ENCODE measurements at regions not wholly inside any gene's neighbourhood (a gene's known extent, or its start where the extent isn't known, plus 50 kb on each side); places are given as distances from the start of the nearest gene placed in this dataset.
"Not testable (repeated sequence)": the region's sequence is repeated elsewhere in the genome, so short reads cannot be mapped to it uniquely, and the experiment has no call there.

DNA sequence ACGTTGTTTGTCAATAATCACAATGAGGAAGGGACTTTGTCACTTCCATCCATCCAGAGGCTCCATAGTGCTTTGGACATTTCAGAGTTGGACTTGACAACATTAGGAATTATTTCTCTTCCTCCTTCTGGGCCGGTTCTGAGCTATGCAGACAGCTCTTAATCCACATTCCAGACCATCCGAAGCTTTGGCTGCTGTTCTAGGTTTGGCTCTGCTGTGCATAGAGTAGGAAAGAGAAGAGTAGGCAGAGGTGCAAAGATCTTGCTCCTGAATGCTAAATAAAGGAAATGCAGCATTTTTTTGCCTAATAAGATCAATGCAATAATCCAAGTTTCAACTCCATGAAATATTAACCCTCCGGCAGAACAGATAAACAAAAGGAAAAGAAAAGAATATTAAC lies 216.3 kb upstream of the PRNP start:
- Histone ChIP-seq H3K9me3 (no peaks in the 10 kb centered on the region), H3K27me3 (replicated peaks; ENCODE audit: insufficient read depth) (no peaks in the 10 kb centered on the region), H3K4me1 (replicated peaks) (no peaks in the 10 kb centered on the region), H3K36me3 (no peaks in the 10 kb centered on the region), H3K27ac (no peak overlapping the region), H3K4me3 (no peak overlapping the region)
- no peak for DNase-seq (ENCODE audit: low spot score)
- intact Hi-C loops (cut with DNase I) = no loop called here
- WGBS = 21% methylated on average over 4 of the region's 4 CpGs
- TF ChIP-seq POLR2AphosphoS5 (IDR thresholded peaks at IDR 0.05) (no peak), POLR2A (IDR thresholded peaks at IDR 0.05) (no peak)

GRCh38 chr20:4468114-4468513 lies 218.1 kb upstream of the PRNP start:
- H3K4me1 ChIP-seq (replicated peaks) = no peaks in the 10 kb centered on the region

DNA sequence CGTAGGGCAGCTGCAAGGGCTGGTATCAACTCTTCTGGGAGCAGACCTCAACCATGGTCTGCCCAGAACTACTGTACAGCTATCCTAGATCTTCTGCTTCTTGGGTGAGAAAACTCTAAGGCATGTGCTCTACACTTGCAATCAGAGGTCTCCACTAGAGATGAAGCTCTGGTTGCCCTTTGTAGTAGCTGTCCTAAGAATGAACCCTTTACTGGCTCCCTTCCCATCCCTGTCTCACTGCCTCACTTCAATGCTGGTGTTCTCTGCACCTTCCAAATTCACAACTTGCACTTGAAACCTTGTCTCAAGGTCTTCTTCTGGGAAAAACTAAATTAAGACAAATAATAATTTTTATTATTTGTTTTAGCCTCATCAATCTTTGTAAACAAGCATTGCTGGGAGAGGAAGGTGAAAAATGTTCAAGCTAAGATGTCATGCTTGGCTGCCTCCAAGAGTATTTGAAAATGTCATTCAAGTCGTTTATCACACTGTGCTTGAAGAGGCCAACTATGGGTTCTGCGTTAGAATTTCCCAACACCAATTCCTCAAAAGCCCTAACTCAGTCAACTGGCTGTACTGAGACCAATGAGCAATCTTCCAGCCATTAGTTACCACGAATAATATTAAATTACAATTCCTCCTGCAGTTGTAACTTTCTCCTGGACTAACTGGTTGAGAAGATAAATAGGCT lies 216.9 kb upstream of the ADRA1D start:
- no peak overlapping the region for H3K27ac ChIP-seq
- H3K4me3 ChIP-seq = no peak overlapping the region
- 68% methylated on average over 4 of the region's 4 CpGs for WGBS
- no peaks in the 10 kb centered on the region for H3K27me3 ChIP-seq (replicated peaks; ENCODE audit: insufficient read depth)
- no peak for TF ChIP-seq POLR2A (IDR thresholded peaks at IDR 0.05)
- no peak for TF ChIP-seq POLR2AphosphoS5 (IDR thresholded peaks at IDR 0.05)
- TF ChIP-seq CTCF (IDR thresholded peaks at IDR 0.05) = no peak
- DNase-seq (ENCODE audit: low spot score) = no peak
- H3K36me3 ChIP-seq = no peaks in the 10 kb centered on the region
- intact Hi-C loops (cut with DNase I) = no loop called here
- no peaks in the 10 kb centered on the region for H3K4me1 ChIP-seq (replicated peaks)
- H3K9me3 ChIP-seq = no peaks in the 10 kb centered on the region

More at GRCh38 chr20:4468114-4468513, 218.1 kb upstream of the PRNP start:
- DNase-seq (ENCODE audit: low spot score) = no peak
- Histone ChIP-seq H3K27ac (no peak overlapping the region), H3K9me3 (no peaks in the 10 kb centered on the region), H3K36me3 (no peaks in the 10 kb centered on the region), H3K27me3 (replicated peaks; ENCODE audit: insufficient read depth) (no peaks in the 10 kb centered on the region), H3K4me3 (no peak overlapping the region)
- intact Hi-C loops (cut with DNase I) = no loop called here
- TF ChIP-seq POLR2AphosphoS5 (IDR thresholded peaks at IDR 0.05) (no peak), POLR2A (IDR thresholded peaks at IDR 0.05) (no peak), CTCF (IDR thresholded peaks at IDR 0.05) (no peak)
- WGBS = 52% methylated on average over 1 of the region's 1 CpG

DNA sequence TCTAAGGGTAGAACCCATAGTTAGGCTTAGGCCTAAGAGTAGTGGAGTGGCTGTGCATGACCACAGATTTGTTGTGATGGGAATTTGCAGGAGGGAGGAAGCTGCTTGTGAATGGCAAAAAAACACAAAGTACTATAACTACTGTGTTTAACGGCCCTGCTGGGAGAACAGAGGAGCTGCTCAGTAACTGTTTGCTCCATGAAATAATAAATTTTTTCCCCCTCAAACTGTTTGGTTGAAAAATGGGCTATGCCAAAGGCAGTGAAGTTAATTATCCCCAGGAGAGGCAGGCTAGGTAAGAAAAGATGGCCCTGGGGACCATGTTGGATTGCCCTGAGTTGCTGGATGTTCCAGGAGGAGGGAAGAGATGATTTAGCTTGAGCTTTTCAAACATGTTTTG lies 216.1 kb upstream of the ADRA1D start:
- intact Hi-C loops (cut with DNase I) = no loop called here
- no peaks in the 10 kb centered on the region for H3K4me1 ChIP-seq (replicated peaks)
- 54% methylated on average over 1 of the region's 1 CpG for WGBS
- no peak overlapping the region for H3K4me3 ChIP-seq
- no peaks in the 10 kb centered on the region for H3K36me3 ChIP-seq
- no peak for DNase-seq (ENCODE audit: low spot score)
- no peak for TF ChIP-seq POLR2AphosphoS5 (IDR thresholded peaks at IDR 0.05)
- TF ChIP-seq POLR2A (IDR thresholded peaks at IDR 0.05) = no peak
- TF ChIP-seq CTCF (IDR thresholded peaks at IDR 0.05) = no peak
- no peak overlapping the region for H3K27ac ChIP-seq
- H3K27me3 ChIP-seq (replicated peaks; ENCODE audit: insufficient read depth) = no peaks in the 10 kb centered on the region
- no peaks in the 10 kb centered on the region for H3K9me3 ChIP-seq

DNA sequence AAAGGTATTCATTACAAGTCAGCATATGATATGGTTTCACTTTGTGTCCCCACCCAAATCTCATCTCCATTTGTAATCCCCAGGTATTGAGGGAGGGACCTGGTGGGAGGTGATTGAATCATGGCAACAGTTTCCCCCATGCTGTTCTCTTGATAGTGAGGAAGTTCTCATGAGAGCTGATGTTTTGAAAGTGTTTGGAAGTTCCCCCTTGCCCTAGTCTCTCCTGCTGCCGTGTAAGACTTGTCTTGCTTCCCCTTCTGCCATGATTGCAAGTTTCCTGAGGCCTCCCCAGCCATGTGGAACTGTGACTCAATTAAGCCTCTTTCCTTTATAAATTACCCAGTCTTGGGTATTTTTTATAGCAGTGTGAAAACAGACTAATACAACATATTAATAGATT lies 213.7 kb upstream of the ADRA1D start:
- H3K27ac ChIP-seq; H3K27me3 ChIP-seq (replicated peaks; ENCODE audit: insufficient read depth); intact Hi-C loops (cut with DNase I); H3K4me3 ChIP-seq; DNase-seq (ENCODE audit: low spot score); H3K36me3 ChIP-seq; H3K4me1 ChIP-seq (replicated peaks); H3K9me3 ChIP-seq: not testable (repeated sequence)
- WGBS = 61% methylated on average over 1 of the region's 1 CpG

DNA sequence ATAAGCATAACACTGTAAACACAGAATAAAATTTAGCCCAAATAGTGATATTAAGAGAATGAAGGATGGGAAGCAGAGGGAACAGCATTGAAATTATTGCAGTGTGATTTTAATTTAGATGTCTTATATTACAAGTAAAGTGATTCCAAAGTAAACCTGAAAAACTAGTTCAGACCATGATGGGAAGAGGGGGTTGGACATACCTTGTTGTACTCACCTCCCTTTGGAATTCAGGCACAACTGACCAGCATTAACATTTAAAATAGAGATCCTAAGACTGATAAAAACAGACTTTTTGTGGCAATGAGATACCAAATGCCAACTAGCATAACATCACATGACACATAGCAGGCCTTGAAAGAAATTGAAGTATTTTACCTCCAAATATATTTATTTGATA lies 210.0 kb upstream of the ADRA1D start:
- no peak for DNase-seq (ENCODE audit: low spot score)
- intact Hi-C loops (cut with DNase I) = no loop called here

More for the DNA sequence above, 210.0 kb upstream of the ADRA1D start:
- H3K9me3 ChIP-seq = no peaks in the 10 kb centered on the region
- H3K36me3 ChIP-seq = no peaks in the 10 kb centered on the region
- no peaks in the 10 kb centered on the region for H3K27me3 ChIP-seq (replicated peaks; ENCODE audit: insufficient read depth)
- TF ChIP-seq CTCF (IDR thresholded peaks at IDR 0.05) = no peak
- no peak for TF ChIP-seq POLR2A (IDR thresholded peaks at IDR 0.05)
- no peak for TF ChIP-seq POLR2AphosphoS5 (IDR thresholded peaks at IDR 0.05)
- H3K4me1 ChIP-seq (replicated peaks) = no peaks in the 10 kb centered on the region
- H3K27ac ChIP-seq = no peak overlapping the region
- H3K4me3 ChIP-seq = no peak overlapping the region
